NCI-H2227 (cell line): ENCODE measurements at regions not wholly inside any gene's neighbourhood (a gene's known extent, or its start where the extent isn't known, plus 50 kb on each side); places are given as distances from the start of the nearest gene placed in this dataset.
"Not testable (repeated sequence)": the region's sequence is repeated elsewhere in the genome, so short reads cannot be mapped to it uniquely, and the experiment has no call there.

ENCODE experiments used
- DNase-seq: peaks from one replicate; lab custom pipeline; 2025; ENCODE audit not compliant: unreplicated experiment; lab: John Stamatoyannopoulos, UW

- not testable (repeated sequence) for DNase-seq
Measured at GRCh38 chr2:41039750-41040149, 587.9 kb upstream of the SLC8A1 start.

- no peak for DNase-seq
Measured at GRCh38 chr2:41040782-41041520, 589.1 kb upstream of the SLC8A1 start.

- no peak for DNase-seq
Measured at GRCh38 chr2:41042343-41042742, 590.5 kb upstream of the SLC8A1 start.

- no peak for DNase-seq
Measured at GRCh38 chr2:41061356-41061755, 609.5 kb upstream of the SLC8A1 start.

- DNase-seq = no peak
Measured at GRCh38 chr2:41062336-41062735, 610.4 kb upstream of the SLC8A1 start.

- DNase-seq = no peak
Measured at GRCh38 chr2:41066168-41066567, 614.3 kb upstream of the SLC8A1 start.

GRCh38 chr2:41068740-41069139 is 616.9 kb upstream of the SLC8A1 start:
- DNase-seq = no peak

- DNase-seq = no peak
Measured at GRCh38 chr2:41078341-41078740, 626.5 kb upstream of the SLC8A1 start.

GRCh38 chr2:41079011-41079410 is 627.1 kb upstream of the SLC8A1 start:
- no peak for DNase-seq

- no peak for DNase-seq
Measured at GRCh38 chr2:41084321-41084720, 632.4 kb upstream of the SLC8A1 start.

- no peak for DNase-seq
Measured at GRCh38 chr2:41087946-41088345, 636.1 kb upstream of the SLC8A1 start.

GRCh38 chr2:41101281-41101680 is 649.4 kb upstream of the SLC8A1 start:
- DNase-seq = no peak

- no peak for DNase-seq
Measured at GRCh38 chr2:41109744-41110143, 657.9 kb upstream of the SLC8A1 start.

- no peak for DNase-seq
Measured at GRCh38 chr2:41111836-41112627, 660.1 kb upstream of the SLC8A1 start.

GRCh38 chr2:41116106-41116797 is 664.4 kb upstream of the SLC8A1 start:
- no peak for DNase-seq

- no peak for DNase-seq
Measured at GRCh38 chr2:41119489-41119888, 667.6 kb upstream of the SLC8A1 start.

GRCh38 chr2:41123341-41123740 is 671.5 kb upstream of the SLC8A1 start:
- no peak for DNase-seq

- DNase-seq = no peak
Measured at GRCh38 chr2:41127351-41127750, 675.5 kb upstream of the SLC8A1 start.

GRCh38 chr2:41129988-41130387 is 678.1 kb upstream of the SLC8A1 start:
- no peak for DNase-seq

- no peak for DNase-seq
Measured at GRCh38 chr2:41137031-41137430, 685.1 kb upstream of the SLC8A1 start.

GRCh38 chr2:41141146-41141791 is 689.4 kb upstream of the SLC8A1 start:
- no peak for DNase-seq
